GM06990 (cell line): ENCODE measurements at regions not wholly inside any gene's neighbourhood (a gene's known extent, or its start where the extent isn't known, plus 50 kb on each side); places are given as distances from the start of the nearest gene placed in this dataset.
"Not testable (repeated sequence)": the region's sequence is repeated elsewhere in the genome, so short reads cannot be mapped to it uniquely, and the experiment has no call there.

Source experiments
- DNase-seq: peaks from one replicate; pipeline ENCODE4 v3.0.0-alpha.2; 2011; ENCODE audit not compliant: insufficient read length; ENCODE audit errors: extremely low read depth
- H3K27me3 ChIP-seq: replicated peaks from 2 replicates; pipeline ENCODE4 v1.6.0; 2011; ENCODE audit warnings: low read length; ENCODE audit not compliant: control insufficient read depth, insufficient read depth
- H3K36me3 ChIP-seq: 2 replicates; pipeline ENCODE4 v1.5.1; 2011; ENCODE audit warnings: low read length; ENCODE audit not compliant: control insufficient read depth, insufficient read depth
- H3K4me3 ChIP-seq: replicated peaks from 2 replicates; pipeline ENCODE4 v1.5.1; 2011; ENCODE audit warnings: low read depth, mild to moderate bottlenecking, control low read depth, low read length
- CTCF ChIP-seq: IDR thresholded peaks from 2 replicates; pipeline ENCODE4 v1.5.1; 2011; ENCODE audit warnings: low read length, control low read depth, mild to moderate bottlenecking, inconsistent platforms; ENCODE audit not compliant: insufficient read depth, poor library complexity, severe bottlenecking

GRCh38 chr15:31202953-31203352 is 101.4 kb upstream of the TRPM1 start:
- DNase-seq = no peak
- Histone ChIP-seq H3K36me3 (no peaks in the 10 kb centered on the region), H3K27me3 (no peaks in the 10 kb centered on the region), H3K4me3 (no peak overlapping the region)
- TF ChIP-seq CTCF = no peak

GRCh38 chr15:31203999-31204398 is 102.5 kb upstream of the TRPM1 start:
- H3K36me3 ChIP-seq = no peaks in the 10 kb centered on the region
- H3K4me3 ChIP-seq = no peak overlapping the region
- TF ChIP-seq CTCF = no peak
- no peak for DNase-seq
- H3K27me3 ChIP-seq = no peaks in the 10 kb centered on the region

GRCh38 chr15:31206386-31207181 is 105.1 kb upstream of the TRPM1 start:
- no peak for TF ChIP-seq CTCF
- DNase-seq = no peak
- no peak overlapping the region for H3K4me3 ChIP-seq
- no peaks in the 10 kb centered on the region for H3K27me3 ChIP-seq
- H3K36me3 ChIP-seq = no peaks in the 10 kb centered on the region

GRCh38 chr15:31207246-31207645 is 105.7 kb upstream of the TRPM1 start:
- TF ChIP-seq CTCF = no peak
- H3K27me3 ChIP-seq = no peaks in the 10 kb centered on the region

GRCh38 chr15:31207861-31208260 is 106.3 kb upstream of the TRPM1 start:
- DNase-seq, H3K36me3 ChIP-seq, H3K27me3 ChIP-seq, H3K4me3 ChIP-seq: not testable (repeated sequence)

More at GRCh38 chr15:31207246-31207645, 105.7 kb upstream of the TRPM1 start:
- no peak for DNase-seq
- no peaks in the 10 kb centered on the region for H3K36me3 ChIP-seq
- no peak overlapping the region for H3K4me3 ChIP-seq

GRCh38 chr15:31208817-31209216 is 107.3 kb upstream of the TRPM1 start:
- no peak for DNase-seq
- Histone ChIP-seq H3K27me3 (no peaks in the 10 kb centered on the region), H3K4me3 (no peak overlapping the region), H3K36me3 (no peaks in the 10 kb centered on the region)
- TF ChIP-seq CTCF = no peak
